HCT116 (cell line): ENCODE measurements at regions not wholly inside any gene's neighbourhood (a gene's known extent, or its start where the extent isn't known, plus 50 kb on each side); places are given as distances from the start of the nearest gene placed in this dataset.

ENCODE experiments used
- ATF3 ChIP-seq: IDR thresholded peaks from 2 replicates; pipeline ENCODE4 v1.6.1; 2012
- EGR1 ChIP-seq: IDR thresholded peaks from 2 replicates; pipeline ENCODE4 v1.6.1; 2012; ENCODE audit warnings: low read depth
- POLR2A ChIP-seq: IDR thresholded peaks from 2 replicates; pipeline ENCODE4 v1.7.0; 2011; ENCODE audit warnings: borderline replicate concordance; ENCODE audit not compliant: insufficient read depth, insufficient read length; ENCODE audit errors: extremely low read depth
- TF ChIP-seq, protein P1 (sequence below), 3 experiments: fragments of 200-600 bp in 1 of 3; sonication (generic) in 1 of 3; IDR thresholded peaks in 2 of 3; conservative IDR thresholded peaks in 1 of 3; 2 replicates each; pipeline ENCODE4 v1.5.1; 2012 to 2017; ENCODE audit warnings: low read depth in 2 of 3, low read length in 2 of 3, antibody characterized with exemption in 1 of 3, borderline replicate concordance in 1 of 3, control low read depth in 1 of 3, mild to moderate bottlenecking in 1 of 3, mixed read lengths in 1 of 3, mixed run types in 1 of 3, moderate library complexity in 1 of 3; ENCODE audit not compliant: insufficient read depth in 1 of 3
- TF ChIP-seq, protein P2 (sequence below): IDR thresholded peaks from 2 replicates; pipeline ENCODE4 v1.6.1; 2012; ENCODE audit warnings: low read depth

GRCh38 chr18:28571929-28572328 lies 395.0 kb upstream of the CDH2 start:
- TF ChIP-seq, protein P1, sequence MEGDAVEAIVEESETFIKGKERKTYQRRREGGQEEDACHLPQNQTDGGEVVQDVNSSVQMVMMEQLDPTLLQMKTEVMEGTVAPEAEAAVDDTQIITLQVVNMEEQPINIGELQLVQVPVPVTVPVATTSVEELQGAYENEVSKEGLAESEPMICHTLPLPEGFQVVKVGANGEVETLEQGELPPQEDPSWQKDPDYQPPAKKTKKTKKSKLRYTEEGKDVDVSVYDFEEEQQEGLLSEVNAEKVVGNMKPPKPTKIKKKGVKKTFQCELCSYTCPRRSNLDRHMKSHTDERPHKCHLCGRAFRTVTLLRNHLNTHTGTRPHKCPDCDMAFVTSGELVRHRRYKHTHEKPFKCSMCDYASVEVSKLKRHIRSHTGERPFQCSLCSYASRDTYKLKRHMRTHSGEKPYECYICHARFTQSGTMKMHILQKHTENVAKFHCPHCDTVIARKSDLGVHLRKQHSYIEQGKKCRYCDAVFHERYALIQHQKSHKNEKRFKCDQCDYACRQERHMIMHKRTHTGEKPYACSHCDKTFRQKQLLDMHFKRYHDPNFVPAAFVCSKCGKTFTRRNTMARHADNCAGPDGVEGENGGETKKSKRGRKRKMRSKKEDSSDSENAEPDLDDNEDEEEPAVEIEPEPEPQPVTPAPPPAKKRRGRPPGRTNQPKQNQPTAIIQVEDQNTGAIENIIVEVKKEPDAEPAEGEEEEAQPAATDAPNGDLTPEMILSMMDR (IDR thresholded peaks at IDR 0.05 in 2 of 3, conservative IDR thresholded peaks at IDR 0.05 in 1 of 3; ENCODE audit: borderline replicate concordance in 1 of 3, insufficient read depth in 1 of 3, low read depth in 2 of 3, low read length in 2 of 3): no peak
- TF ChIP-seq EGR1 (no peak), ATF3 (no peak), POLR2A (no peak)
- TF ChIP-seq, protein P2, sequence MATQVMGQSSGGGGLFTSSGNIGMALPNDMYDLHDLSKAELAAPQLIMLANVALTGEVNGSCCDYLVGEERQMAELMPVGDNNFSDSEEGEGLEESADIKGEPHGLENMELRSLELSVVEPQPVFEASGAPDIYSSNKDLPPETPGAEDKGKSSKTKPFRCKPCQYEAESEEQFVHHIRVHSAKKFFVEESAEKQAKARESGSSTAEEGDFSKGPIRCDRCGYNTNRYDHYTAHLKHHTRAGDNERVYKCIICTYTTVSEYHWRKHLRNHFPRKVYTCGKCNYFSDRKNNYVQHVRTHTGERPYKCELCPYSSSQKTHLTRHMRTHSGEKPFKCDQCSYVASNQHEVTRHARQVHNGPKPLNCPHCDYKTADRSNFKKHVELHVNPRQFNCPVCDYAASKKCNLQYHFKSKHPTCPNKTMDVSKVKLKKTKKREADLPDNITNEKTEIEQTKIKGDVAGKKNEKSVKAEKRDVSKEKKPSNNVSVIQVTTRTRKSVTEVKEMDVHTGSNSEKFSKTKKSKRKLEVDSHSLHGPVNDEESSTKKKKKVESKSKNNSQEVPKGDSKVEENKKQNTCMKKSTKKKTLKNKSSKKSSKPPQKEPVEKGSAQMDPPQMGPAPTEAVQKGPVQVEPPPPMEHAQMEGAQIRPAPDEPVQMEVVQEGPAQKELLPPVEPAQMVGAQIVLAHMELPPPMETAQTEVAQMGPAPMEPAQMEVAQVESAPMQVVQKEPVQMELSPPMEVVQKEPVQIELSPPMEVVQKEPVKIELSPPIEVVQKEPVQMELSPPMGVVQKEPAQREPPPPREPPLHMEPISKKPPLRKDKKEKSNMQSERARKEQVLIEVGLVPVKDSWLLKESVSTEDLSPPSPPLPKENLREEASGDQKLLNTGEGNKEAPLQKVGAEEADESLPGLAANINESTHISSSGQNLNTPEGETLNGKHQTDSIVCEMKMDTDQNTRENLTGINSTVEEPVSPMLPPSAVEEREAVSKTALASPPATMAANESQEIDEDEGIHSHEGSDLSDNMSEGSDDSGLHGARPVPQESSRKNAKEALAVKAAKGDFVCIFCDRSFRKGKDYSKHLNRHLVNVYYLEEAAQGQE: no peak
